Heart left ventricle (tissue), 16 donors: ENCODE measurements at regions not wholly inside any gene's neighbourhood (a gene's known extent, or its start where the extent isn't known, plus 50 kb on each side); places are given as distances from the start of the nearest gene placed in this dataset.
"Not testable (repeated sequence)": the region's sequence is repeated elsewhere in the genome, so short reads cannot be mapped to it uniquely, and the experiment has no call there.

Experiments used
- ATAC-seq, 4 donors: fragments of 200-7000 bp; cut with Tn5 transposase; one replicate each; pipeline ENCODE4 v1.9.1; 2020 to 2022; ENCODE audit warnings: moderate library complexity in 4 of 4, mild to moderate bottlenecking in 3 of 4, moderate number of reproducible peaks in 1 of 4
- DNase-seq, 5 donors: peaks; one replicate each; pipeline ENCODE4 v3.0.0-alpha.2; 2020
- H3K27ac ChIP-seq, 12 donors: fragments of 200-600 bp; sonication (generic) in 4 of 12; one replicate each; pipeline versions ENCODE4 v1.5.0 to v1.8.0; 2016 to 2022; ENCODE audit warnings: mild to moderate bottlenecking in 2 of 12
- H3K27me3 ChIP-seq, 9 donors: fragments of 200-600 bp; sonication (generic) in 2 of 9; one replicate each; pipeline versions ENCODE4 v1.5.1 to v1.8.0; 2016 to 2022; ENCODE audit warnings: mild to moderate bottlenecking in 3 of 9
- H3K36me3 ChIP-seq, 9 donors: fragments of 200-600 bp; sonication (generic) in 2 of 9; one replicate each; pipeline versions ENCODE4 v1.5.0 to v1.8.0; 2018 to 2022; ENCODE audit warnings: mild to moderate bottlenecking in 2 of 9
- H3K4me1 ChIP-seq, 12 donors: fragments of 200-600 bp; sonication (generic) in 4 of 12; one replicate each; pipeline versions ENCODE4 v1.5.0 to v1.8.0; 2016 to 2022; ENCODE audit warnings: mild to moderate bottlenecking in 3 of 12
- H3K4me3 ChIP-seq, 12 donors: fragments of 200-600 bp; sonication (generic) in 4 of 12; one replicate each; pipeline versions ENCODE4 v1.5.0 to v1.8.0; 2017 to 2022; ENCODE audit warnings: mild to moderate bottlenecking in 9 of 12, moderate library complexity in 4 of 12
- H3K9me3 ChIP-seq, 12 donors: fragments of 200-600 bp; sonication (generic) in 4 of 12; one replicate each; pipeline versions ENCODE4 v1.5.0 to v1.8.0; 2016 to 2022; ENCODE audit warnings: mild to moderate bottlenecking in 1 of 12
- POLR2A ChIP-seq, 2 donors: fragments of 450-650 bp; IDR thresholded peaks; one replicate each; pipeline ENCODE4 v1.6.1; 2017; ENCODE audit warnings: antibody characterized with exemption in 2 of 2, mild to moderate bottlenecking in 2 of 2, moderate library complexity in 2 of 2
- WGBS, 4 donors: extraction: QIAGEN DNeasy Blood & Tissue Kit in 2 of 4; methylation state at CpG; one replicate each; pipeline versions ENCODE4 v1.1.5 to v1.1.7; 2013 to 2018; 5-methylcytosine and 5-hydroxymethylcytosine counted together
- intact Hi-C, 10 donors: fragments of 100-400 bp; cut with DNase I; formaldehyde crosslinking; loops; one replicate each; pipeline versions ENCODE4 v1.11.1 to v1.14.2; 2022
- TF ChIP-seq, protein P1 (sequence below), 12 donors: fragments of 200-600 bp; sonication (generic) in 4 of 12; IDR thresholded peaks; one replicate each; pipeline versions ENCODE4 v1.5.0 to v1.8.0; 2018 to 2022; ENCODE audit warnings: antibody characterized with exemption in 12 of 12, mild to moderate bottlenecking in 5 of 12
- donor health status: ischemic (EF 13 %, LVEDD 7.1; RV severe dilation, severe dysfunction).
- donor health status: healthy with polysubstance abuse.
- donor health status: DM: no; HTN: yes; CAD: no.
- donor health status: DM: no; HTN: no; CAD: no.
- donor health status: ischemic (EF 25% LVEDD 6.9; RV normal size, moderate dysfunction).
- donor health status: ischemic (EF 25% LVEDD 5.7; RV mildly dilated, moderate dysfunction).
- donor health status: healthy.
- donor health status: DM: yes; HTN: yes; CAD: no.
- donor health status: ischemic (EF 35%, LVEDD 5.7; RV mildly dilated, moderate dysfunction).
- donor health status: nonischemic (EF 11% LVEDD 7.7; RV severe dilation, severe dysfunction).
- donor health status: DM: yes; HTN: yes; CAD: no.
- donor health status: PGD.
- donor health status: ischemic (EF 29% LVEDD 5.4; RV normal size, mild dysfunction).
- donor health status: nonischemic (EF 23%, LVEDD 6.1; RV moderate dilation, normal function).

DNA sequence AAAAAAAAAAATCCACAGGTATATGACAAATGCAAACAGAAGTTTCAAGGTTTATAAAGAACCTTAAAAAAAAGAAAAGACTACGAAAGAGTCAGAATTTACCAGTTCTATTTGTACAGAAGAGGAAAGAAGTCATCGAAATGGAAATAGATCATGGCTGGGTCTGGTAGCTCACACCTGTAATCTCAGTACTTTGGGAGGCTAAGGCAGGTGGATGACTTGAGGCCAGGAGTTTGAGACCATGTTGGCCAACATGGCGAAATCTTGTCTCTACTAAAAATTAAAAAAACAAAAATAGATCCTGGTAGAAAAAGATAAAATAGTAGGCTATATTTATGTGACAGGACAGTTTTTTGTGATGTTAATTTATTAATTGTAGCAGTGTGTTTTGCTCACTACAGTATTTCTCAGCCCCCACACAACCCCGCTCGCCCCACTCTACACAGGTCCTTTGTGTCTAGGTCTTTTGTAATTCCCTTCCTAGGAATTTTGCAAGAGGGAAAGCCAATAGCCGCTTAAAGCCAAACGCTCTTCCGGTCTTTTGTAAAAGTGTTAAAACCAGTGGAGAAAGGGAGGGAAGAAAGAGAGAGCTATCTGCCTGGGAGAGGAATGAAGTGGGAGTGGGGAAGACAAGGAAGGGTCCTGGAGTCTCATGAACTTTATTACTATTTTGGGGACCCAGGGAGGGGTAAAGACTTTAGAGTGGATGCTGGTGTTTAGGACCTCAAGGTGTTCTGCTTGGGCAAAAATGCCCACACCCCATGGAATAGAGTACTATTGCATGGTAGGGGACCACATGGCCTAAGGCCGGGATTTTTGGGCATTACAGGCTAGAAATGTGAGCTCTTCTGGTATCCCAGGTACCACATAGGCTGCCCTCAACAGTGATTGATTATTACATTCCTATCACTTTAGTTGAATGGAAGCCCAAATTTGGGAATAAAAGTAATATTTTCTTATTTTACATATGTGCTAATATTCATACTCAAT, 59.4 kb upstream of the XPO1 start:
- intact Hi-C loops, result loop anchor here in 1 of 10 donors (5.0 kb wide), 1 partner anchor 35 kb away; no protein-coding TSS in a partner anchor
- DNase-seq (no peak), ATAC-seq (no peak)
- no peak for TF ChIP-seq POLR2A (IDR thresholded peaks at IDR 0.05)
- Histone ChIP-seq H3K27ac (no peak overlapping the region), H3K4me1 (no peaks in the 10 kb centered on the region), H3K27me3 (no peaks in the 10 kb centered on the region), H3K9me3 (peaks cover 0 to 13% (median 0%) of the 10 kb centered on the region in 12 donors), H3K4me3 (no peak overlapping the region), H3K36me3 (no peaks in the 10 kb centered on the region)
- 79 to 91% (median 87%) methylated on average over 9 of the region's 9 CpGs for WGBS, 4 donors

DNA sequence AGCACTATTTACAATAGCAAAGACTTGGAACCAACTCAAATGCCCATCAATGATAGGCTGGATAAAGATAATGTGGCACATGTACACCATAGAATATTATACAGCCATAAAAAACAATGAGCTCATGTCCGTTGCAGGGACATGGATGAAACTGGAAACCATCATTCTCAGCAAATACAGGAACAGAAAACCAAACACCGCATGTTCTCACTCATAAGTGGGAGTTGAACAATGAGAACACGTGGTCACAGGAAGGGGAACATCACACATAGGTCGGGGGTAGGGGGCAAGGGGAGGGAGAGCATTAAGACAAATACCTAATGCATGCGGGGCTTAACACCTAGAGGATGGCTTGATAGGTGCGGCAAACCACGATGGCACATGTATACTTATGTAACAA, 56.0 kb upstream of the XPO1 start:
- DNase-seq, H3K36me3 ChIP-seq, H3K27me3 ChIP-seq, intact Hi-C loops, ATAC-seq, H3K27ac ChIP-seq, H3K4me1 ChIP-seq, H3K4me3 ChIP-seq: not testable (repeated sequence)
- H3K9me3 ChIP-seq, result peaks cover 0 to 14% (median 0%) of the 10 kb centered on the region in 12 donors
- WGBS, 4 donors, result 84 to 89% (median 86%) methylated on average over 7 of the region's 7 CpGs

DNA sequence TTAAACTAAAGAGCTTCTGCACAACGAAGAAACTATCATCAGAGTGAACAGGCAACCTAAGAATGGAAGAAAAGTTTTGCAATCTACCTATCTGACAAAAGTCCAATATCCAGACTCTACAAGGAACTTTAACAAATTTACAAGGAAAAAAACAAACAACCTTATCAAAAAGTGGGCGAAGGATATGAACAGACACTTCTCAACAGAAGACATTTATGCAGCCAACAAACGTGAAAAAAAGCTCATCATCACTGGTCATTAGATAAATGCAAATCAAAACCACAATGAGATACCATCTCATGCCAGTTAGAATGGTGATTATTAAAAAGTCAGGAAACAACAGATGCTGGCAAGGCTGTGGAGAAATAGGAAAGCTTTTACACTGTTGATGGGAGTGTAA, 55.5 kb upstream of the XPO1 start:
- H3K4me3 ChIP-seq, intact Hi-C loops, H3K36me3 ChIP-seq, H3K4me1 ChIP-seq, DNase-seq, H3K27ac ChIP-seq, H3K27me3 ChIP-seq, ATAC-seq: not testable (repeated sequence)
- peaks cover 0 to 14% (median 0%) of the 10 kb centered on the region in 12 donors for H3K9me3 ChIP-seq
- 73 to 79% (median 76%) methylated on average over 3 of the region's 3 CpGs for WGBS, 4 donors

DNA sequence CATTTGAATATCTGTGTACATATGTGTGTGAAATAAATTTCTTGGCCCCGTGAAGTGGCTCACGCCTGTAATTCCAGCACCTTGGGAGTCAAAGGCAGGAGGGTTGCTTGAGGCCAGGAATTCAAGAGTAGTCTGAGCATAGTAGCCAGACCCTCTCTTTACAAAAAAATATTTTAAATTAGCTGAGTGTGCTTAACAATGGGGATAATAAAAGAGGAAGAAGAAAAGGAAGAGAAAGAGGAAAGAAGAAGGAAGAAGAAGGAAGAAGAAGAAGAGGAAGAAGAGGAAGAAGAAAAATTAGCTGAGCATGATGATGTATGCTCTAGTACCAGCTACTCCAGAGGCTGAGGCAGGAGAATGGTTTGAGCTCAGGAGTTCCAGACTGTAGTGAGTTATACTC, 52.1 kb upstream of the XPO1 start:
- TF ChIP-seq, protein P1, sequence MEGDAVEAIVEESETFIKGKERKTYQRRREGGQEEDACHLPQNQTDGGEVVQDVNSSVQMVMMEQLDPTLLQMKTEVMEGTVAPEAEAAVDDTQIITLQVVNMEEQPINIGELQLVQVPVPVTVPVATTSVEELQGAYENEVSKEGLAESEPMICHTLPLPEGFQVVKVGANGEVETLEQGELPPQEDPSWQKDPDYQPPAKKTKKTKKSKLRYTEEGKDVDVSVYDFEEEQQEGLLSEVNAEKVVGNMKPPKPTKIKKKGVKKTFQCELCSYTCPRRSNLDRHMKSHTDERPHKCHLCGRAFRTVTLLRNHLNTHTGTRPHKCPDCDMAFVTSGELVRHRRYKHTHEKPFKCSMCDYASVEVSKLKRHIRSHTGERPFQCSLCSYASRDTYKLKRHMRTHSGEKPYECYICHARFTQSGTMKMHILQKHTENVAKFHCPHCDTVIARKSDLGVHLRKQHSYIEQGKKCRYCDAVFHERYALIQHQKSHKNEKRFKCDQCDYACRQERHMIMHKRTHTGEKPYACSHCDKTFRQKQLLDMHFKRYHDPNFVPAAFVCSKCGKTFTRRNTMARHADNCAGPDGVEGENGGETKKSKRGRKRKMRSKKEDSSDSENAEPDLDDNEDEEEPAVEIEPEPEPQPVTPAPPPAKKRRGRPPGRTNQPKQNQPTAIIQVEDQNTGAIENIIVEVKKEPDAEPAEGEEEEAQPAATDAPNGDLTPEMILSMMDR (IDR thresholded peaks at IDR 0.05), result no peak
- no peak for TF ChIP-seq POLR2A (IDR thresholded peaks at IDR 0.05)
- no peak for ATAC-seq
- 96 to 98% (median 98%) methylated on average over 2 of the region's 2 CpGs for WGBS, 4 donors

DNA sequence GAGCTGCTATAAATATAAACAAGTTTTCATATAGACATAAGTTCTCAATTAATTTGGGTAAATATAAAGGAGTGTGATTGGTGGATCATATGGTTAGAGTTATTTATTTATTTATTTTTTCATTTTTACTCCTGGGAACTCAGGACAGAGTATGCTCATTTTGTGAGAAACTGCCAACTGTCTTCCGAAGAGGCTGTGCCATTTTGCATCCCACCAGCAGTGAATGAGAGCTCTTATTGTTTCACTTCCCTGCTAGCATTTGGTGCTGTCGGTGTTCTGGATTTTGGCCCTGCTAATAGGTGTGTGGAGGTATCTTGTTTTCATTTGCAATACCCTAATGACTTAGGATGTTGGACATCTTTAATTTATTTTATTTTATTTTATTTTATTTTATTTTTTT, 50.4 kb upstream of the XPO1 start:
- no peaks in the 10 kb centered on the region for H3K27me3 ChIP-seq
- ATAC-seq (no peak), DNase-seq (no peak)
- no peak overlapping the region for H3K27ac ChIP-seq
- 49 to 94% (median 92%) methylated on average over 2 of the region's 2 CpGs for WGBS, 4 donors
- TF ChIP-seq POLR2A (IDR thresholded peaks at IDR 0.05), result no peak
- TF ChIP-seq, protein P1 (IDR thresholded peaks at IDR 0.05), result no peak
- no peak overlapping the region for H3K4me3 ChIP-seq
- H3K9me3 ChIP-seq, result peaks cover 0 to 9% (median 0%) of the 10 kb centered on the region in 12 donors
- intact Hi-C loops, result no loop called here
- peaks cover 0 to 8% (median 0%) of the 10 kb centered on the region in 12 donors for H3K4me1 ChIP-seq
- H3K36me3 ChIP-seq, result no peaks in the 10 kb centered on the region

More for the DNA sequence above, 52.1 kb upstream of the XPO1 start:
- no peak overlapping the region for H3K4me3 ChIP-seq
- peaks cover 0 to 4% (median 0%) of the 10 kb centered on the region in 12 donors for H3K4me1 ChIP-seq
- intact Hi-C loops, result no loop called here
- no peaks in the 10 kb centered on the region for H3K36me3 ChIP-seq
- no peak for DNase-seq
- no peak overlapping the region for H3K27ac ChIP-seq
- no peaks in the 10 kb centered on the region for H3K27me3 ChIP-seq
- H3K9me3 ChIP-seq, result peaks cover 0 to 14% (median 0%) of the 10 kb centered on the region in 12 donors
